Testis (tissue), 2 donors: ENCODE measurements at regions not wholly inside any gene's neighbourhood (a gene's known extent, or its start where the extent isn't known, plus 50 kb on each side); places are given as distances from the start of the nearest gene placed in this dataset.
"Not testable (repeated sequence)": the region's sequence is repeated elsewhere in the genome, so short reads cannot be mapped to it uniquely, and the experiment has no call there.

ENCODE experiments used
- POLR2A ChIP-seq: fragments of 450-650 bp; IDR thresholded peaks from one replicate; pipeline ENCODE4 v1.6.1; 2017; ENCODE audit warnings: antibody characterized with exemption, mild to moderate bottlenecking, moderate library complexity
- TF ChIP-seq, protein P1 (sequence below), 3 experiments: fragments of 450-650 bp in 2 of 3; fragments of 200-600 bp in 1 of 3; sonication (generic) in 1 of 3; IDR thresholded peaks; one replicate each; pipeline ENCODE4 v1.5.1; 2016 to 2019; ENCODE audit warnings: antibody characterized with exemption in 3 of 3, mild to moderate bottlenecking in 2 of 3, moderate library complexity in 1 of 3

GRCh38 chr7:53239151-53239550, 203.7 kb downstream of the POM121L12 start:
- not testable (repeated sequence) for TF ChIP-seq POLR2A
- TF ChIP-seq, protein P1, sequence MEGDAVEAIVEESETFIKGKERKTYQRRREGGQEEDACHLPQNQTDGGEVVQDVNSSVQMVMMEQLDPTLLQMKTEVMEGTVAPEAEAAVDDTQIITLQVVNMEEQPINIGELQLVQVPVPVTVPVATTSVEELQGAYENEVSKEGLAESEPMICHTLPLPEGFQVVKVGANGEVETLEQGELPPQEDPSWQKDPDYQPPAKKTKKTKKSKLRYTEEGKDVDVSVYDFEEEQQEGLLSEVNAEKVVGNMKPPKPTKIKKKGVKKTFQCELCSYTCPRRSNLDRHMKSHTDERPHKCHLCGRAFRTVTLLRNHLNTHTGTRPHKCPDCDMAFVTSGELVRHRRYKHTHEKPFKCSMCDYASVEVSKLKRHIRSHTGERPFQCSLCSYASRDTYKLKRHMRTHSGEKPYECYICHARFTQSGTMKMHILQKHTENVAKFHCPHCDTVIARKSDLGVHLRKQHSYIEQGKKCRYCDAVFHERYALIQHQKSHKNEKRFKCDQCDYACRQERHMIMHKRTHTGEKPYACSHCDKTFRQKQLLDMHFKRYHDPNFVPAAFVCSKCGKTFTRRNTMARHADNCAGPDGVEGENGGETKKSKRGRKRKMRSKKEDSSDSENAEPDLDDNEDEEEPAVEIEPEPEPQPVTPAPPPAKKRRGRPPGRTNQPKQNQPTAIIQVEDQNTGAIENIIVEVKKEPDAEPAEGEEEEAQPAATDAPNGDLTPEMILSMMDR (IDR thresholded peaks at IDR 0.05), result not testable (repeated sequence)
